ENCODE measurements at regions not wholly inside any gene's neighbourhood (a gene's known extent, or its start where the extent isn't known, plus 50 kb on each side); places are given as distances from the start of the nearest gene placed in this dataset.
A peak's percentile ranks its signal among the peaks of the same experiment; 100 is the strongest.

DNA sequence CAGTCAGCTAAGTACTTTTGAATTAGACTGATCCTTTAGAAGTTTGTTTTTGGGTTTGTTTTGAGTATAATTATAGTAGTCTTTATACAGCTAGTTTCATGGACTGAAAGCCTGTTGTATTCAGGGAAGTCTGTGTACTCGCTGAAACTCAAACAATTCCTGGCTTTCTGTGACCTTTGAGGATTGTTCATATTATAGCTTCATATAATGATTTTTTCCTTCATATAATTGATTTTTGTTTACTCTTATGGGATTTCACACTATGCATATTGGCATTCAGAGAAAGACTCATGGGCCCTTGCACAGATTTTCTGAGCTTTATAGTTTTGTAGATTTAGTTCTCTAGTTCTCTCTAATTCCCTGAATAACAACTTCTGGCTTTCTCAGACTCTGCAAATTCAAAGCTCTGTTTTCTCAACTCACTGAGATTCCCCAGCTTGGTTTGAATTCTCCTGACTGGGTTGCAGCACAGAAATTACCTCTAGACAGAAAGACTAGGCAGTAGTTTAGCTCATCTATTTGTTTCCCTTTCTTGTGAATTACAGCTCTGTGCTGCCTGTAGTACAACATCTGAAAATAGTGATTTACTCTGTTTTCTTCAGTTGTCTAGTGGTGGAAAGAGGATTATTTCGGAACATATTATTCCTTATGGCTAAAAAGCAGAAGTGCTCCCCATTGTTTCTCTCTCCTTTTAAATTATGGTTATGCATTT lies 495.9 kb upstream of the CNTNAP5 start:
- intact Hi-C loops (cut with DNase I; ENCODE audit: low total_unique reads) = no loop called here
- TF ChIP-seq, protein P1, sequence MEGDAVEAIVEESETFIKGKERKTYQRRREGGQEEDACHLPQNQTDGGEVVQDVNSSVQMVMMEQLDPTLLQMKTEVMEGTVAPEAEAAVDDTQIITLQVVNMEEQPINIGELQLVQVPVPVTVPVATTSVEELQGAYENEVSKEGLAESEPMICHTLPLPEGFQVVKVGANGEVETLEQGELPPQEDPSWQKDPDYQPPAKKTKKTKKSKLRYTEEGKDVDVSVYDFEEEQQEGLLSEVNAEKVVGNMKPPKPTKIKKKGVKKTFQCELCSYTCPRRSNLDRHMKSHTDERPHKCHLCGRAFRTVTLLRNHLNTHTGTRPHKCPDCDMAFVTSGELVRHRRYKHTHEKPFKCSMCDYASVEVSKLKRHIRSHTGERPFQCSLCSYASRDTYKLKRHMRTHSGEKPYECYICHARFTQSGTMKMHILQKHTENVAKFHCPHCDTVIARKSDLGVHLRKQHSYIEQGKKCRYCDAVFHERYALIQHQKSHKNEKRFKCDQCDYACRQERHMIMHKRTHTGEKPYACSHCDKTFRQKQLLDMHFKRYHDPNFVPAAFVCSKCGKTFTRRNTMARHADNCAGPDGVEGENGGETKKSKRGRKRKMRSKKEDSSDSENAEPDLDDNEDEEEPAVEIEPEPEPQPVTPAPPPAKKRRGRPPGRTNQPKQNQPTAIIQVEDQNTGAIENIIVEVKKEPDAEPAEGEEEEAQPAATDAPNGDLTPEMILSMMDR (IDR thresholded peaks at IDR 0.05) = no peak
- no peak for TF ChIP-seq POLR2A (IDR thresholded peaks at IDR 0.05)
- DNase-seq = no peak
- Histone ChIP-seq H3K4me3 (no peak overlapping the region), H3K36me3 (ENCODE audit: low read depth, missing control alignments) (no peaks in the 10 kb centered on the region), H3K27me3 (no peaks in the 10 kb centered on the region), H3K9me3 (no peaks in the 10 kb centered on the region), H3K4me1 (no peaks in the 10 kb centered on the region), H3K27ac (no peak overlapping the region)
- 60 to 67% methylated on average over 2 of the region's 2 CpGs for WGBS, 2 donors

DNA sequence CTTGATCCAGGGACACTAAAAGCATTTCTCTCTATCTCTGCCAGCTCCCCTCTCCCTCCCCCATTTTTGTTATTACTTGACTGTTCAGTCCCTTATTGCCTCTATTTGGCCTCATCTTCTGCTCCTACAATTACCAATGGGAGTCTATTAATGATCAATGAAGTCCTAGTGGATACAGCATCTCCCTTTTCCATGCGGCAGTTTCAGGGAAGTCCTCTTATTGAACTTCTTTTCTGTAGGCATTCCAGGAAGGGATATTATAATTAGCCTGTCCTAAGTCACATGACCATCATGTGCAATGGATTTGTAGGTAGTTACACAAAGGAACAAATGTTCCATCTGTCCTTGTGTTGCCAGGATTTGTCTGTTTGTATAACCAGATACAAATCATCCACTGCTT lies 495.1 kb upstream of the CNTNAP5 start:
- DNase-seq = no peak
- 79 to 97% methylated on average over 1 of the region's 1 CpG for WGBS, 2 donors
- intact Hi-C loops (cut with DNase I; ENCODE audit: low total_unique reads) = no loop called here
- Histone ChIP-seq H3K27ac (no peak overlapping the region), H3K9me3 (no peaks in the 10 kb centered on the region), H3K4me1 (no peaks in the 10 kb centered on the region), H3K4me3 (no peak overlapping the region), H3K27me3 (no peaks in the 10 kb centered on the region), H3K36me3 (ENCODE audit: low read depth, missing control alignments) (no peaks in the 10 kb centered on the region)
- TF ChIP-seq, protein P1 (IDR thresholded peaks at IDR 0.05) = no peak

DNA sequence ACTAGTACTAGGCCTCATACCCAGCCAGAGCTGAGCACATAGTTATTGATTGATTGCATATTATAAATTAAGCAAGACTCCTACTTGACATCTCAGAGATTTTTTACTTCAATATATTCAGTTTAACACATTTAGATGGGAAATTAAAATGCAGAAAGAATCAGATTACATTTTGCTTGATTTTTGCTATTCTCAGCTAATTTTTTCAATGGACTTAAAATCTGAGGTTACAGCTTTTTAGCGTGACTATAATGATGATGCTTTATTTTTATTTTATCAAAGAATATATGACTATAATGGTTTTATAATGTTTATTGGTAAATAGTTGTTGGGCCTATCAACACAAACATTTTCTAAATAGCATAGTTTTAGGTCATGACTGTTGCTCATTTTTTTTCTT lies 493.0 kb upstream of the CNTNAP5 start:
- no peaks in the 10 kb centered on the region for H3K36me3 ChIP-seq (ENCODE audit: low read depth, missing control alignments)
- no peak for TF ChIP-seq POLR2A (IDR thresholded peaks at IDR 0.05)
- TF ChIP-seq, protein P1 (IDR thresholded peaks at IDR 0.05) = no peak
- WGBS, 2 donors = 89 to 95% methylated on average over 1 of the region's 1 CpG
- no peaks in the 10 kb centered on the region for H3K9me3 ChIP-seq
- DNase-seq = no peak
- H3K27me3 ChIP-seq = no peaks in the 10 kb centered on the region
- no peak overlapping the region for H3K4me3 ChIP-seq
- H3K27ac ChIP-seq = no peak overlapping the region
- intact Hi-C loops (cut with DNase I; ENCODE audit: low total_unique reads) = no loop called here
- no peaks in the 10 kb centered on the region for H3K4me1 ChIP-seq

DNA sequence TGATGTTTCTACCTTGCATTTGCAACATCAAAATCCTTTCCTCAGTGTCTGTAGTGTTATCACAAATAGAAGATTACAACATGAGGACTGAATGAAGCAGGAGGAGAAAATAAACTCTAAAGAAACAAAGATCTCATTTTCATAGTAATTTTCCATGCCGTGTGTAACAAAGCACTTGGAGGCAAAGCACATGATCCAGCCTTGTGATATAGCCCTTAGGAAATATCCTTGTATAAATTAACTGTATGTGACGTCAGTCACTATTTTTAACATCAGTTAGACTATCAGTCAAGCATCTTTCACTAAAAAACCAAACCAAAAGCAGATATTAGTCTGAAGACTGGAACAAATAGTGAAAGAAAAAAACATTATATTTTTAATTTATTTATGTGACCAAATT lies 492.1 kb upstream of the CNTNAP5 start:
- H3K4me1 ChIP-seq = no peaks in the 10 kb centered on the region
- TF ChIP-seq, protein P1 (IDR thresholded peaks at IDR 0.05) = no peak
- no peak for TF ChIP-seq POLR2A (IDR thresholded peaks at IDR 0.05)
- no peaks in the 10 kb centered on the region for H3K36me3 ChIP-seq (ENCODE audit: low read depth, missing control alignments)
- DNase-seq = peak; percentile 18
- H3K4me3 ChIP-seq = no peak overlapping the region
- no peak overlapping the region for H3K27ac ChIP-seq
- no peaks in the 10 kb centered on the region for H3K9me3 ChIP-seq
- intact Hi-C loops (cut with DNase I; ENCODE audit: low total_unique reads) = no loop called here
- no peaks in the 10 kb centered on the region for H3K27me3 ChIP-seq
- WGBS, 2 donors = 56 to 76% methylated on average over 2 of the region's 2 CpGs

DNA sequence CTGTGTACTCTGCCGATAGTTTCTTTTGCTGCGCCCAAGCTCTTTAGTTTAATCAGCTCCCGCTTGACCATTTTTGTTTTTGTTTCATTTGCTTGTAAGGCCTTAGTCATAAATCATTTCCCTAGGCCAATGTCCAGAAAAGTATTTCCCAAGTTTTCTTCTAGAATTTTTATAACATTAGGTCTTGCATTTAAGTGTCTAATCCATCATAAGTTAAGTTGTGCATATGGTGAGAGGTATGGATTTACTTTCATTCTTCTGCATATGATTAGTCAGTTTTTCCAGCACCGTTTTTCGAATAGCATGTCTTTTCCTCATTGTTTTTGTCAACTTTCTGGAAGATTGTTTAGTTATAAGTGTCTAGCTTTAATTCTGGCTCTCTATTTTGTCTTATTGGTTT lies 484.8 kb upstream of the CNTNAP5 start:
- TF ChIP-seq, protein P1 (IDR thresholded peaks at IDR 0.05) = no peak
- TF ChIP-seq POLR2A (IDR thresholded peaks at IDR 0.05) = no peak
- intact Hi-C loops (cut with DNase I; ENCODE audit: low total_unique reads) = no loop called here
- no peak for DNase-seq

More for the DNA sequence above, 484.8 kb upstream of the CNTNAP5 start:
- H3K4me3 ChIP-seq = no peak overlapping the region
- no peaks in the 10 kb centered on the region for H3K4me1 ChIP-seq
- WGBS, 2 donors = 64 to 69% methylated on average over 5 of the region's 5 CpGs
- H3K27ac ChIP-seq = no peak overlapping the region
- H3K27me3 ChIP-seq = no peaks in the 10 kb centered on the region
- no peaks in the 10 kb centered on the region for H3K36me3 ChIP-seq (ENCODE audit: low read depth, missing control alignments)
- H3K9me3 ChIP-seq = no peaks in the 10 kb centered on the region
